Stimulated activated CD4-positive, alpha-beta T cell treated with anti-CD3 and anti-CD28 coated beads, Interleukin-2, amount 100 ng/mL, for 4 hours (primary cell): ENCODE measurements at regions not wholly inside any gene's neighbourhood (a gene's known extent, or its start where the extent isn't known, plus 50 kb on each side); places are given as distances from the start of the nearest gene placed in this dataset.
"Not testable (repeated sequence)": the region's sequence is repeated elsewhere in the genome, so short reads cannot be mapped to it uniquely, and the experiment has no call there.

Source experiments
- DNase-seq: peaks from one replicate; pipeline ENCODE4 v3.0.0-alpha.2; 2020; ENCODE audit warnings: low read depth

GRCh38 chr16:31581065-31581464 is 53.4 kb downstream of the AHSP start:
- DNase-seq, result not testable (repeated sequence)

GRCh38 chr16:31601737-31602384 is 74.2 kb downstream of the AHSP start:
- not testable (repeated sequence) for DNase-seq

- no peak for DNase-seq
Observed at GRCh38 chr16:31618130-31618529, 90.4 kb downstream of the AHSP start.

GRCh38 chr16:31636433-31636832 is 108.7 kb downstream of the AHSP start:
- no peak for DNase-seq

GRCh38 chr16:31641279-31641678 is 113.6 kb downstream of the AHSP start:
- no peak for DNase-seq

GRCh38 chr16:31655674-31656073 is 128.0 kb downstream of the AHSP start:
- not testable (repeated sequence) for DNase-seq

GRCh38 chr16:31664683-31665482 is 137.2 kb downstream of the AHSP start:
- no peak for DNase-seq

- no peak for DNase-seq
Observed at GRCh38 chr16:31674686-31675085, 147.0 kb downstream of the AHSP start.

- no peak for DNase-seq
Observed at GRCh38 chr16:31676731-31677130, 149.0 kb downstream of the AHSP start.

GRCh38 chr16:31678649-31679325 is 151.1 kb downstream of the AHSP start:
- DNase-seq, result no peak

- not testable (repeated sequence) for DNase-seq
Observed at GRCh38 chr16:31689331-31689730, 161.6 kb downstream of the AHSP start.

- DNase-seq, result not testable (repeated sequence)
Observed at GRCh38 chr16:31692338-31692737, 164.6 kb downstream of the AHSP start.

- DNase-seq, result no peak
Observed at GRCh38 chr16:31693733-31694132, 166.0 kb downstream of the AHSP start.

GRCh38 chr16:31694461-31694860 is 166.8 kb downstream of the AHSP start:
- DNase-seq, result no peak

- peak; percentile 51 for DNase-seq
Observed at GRCh38 chr16:31695667-31696066, 168.0 kb downstream of the AHSP start.

- no peak for DNase-seq
Observed at GRCh38 chr16:31696968-31697743, 169.5 kb downstream of the AHSP start.

- DNase-seq, result no peak
Observed at GRCh38 chr16:31697744-31698125, 170.0 kb downstream of the AHSP start.

GRCh38 chr16:31698901-31699300 is 171.2 kb downstream of the AHSP start:
- DNase-seq, result no peak

GRCh38 chr16:31699601-31700000 is 171.9 kb downstream of the AHSP start:
- no peak for DNase-seq

GRCh38 chr16:31700200-31700529 is 172.5 kb downstream of the AHSP start:
- no peak for DNase-seq

GRCh38 chr16:31700530-31701388 is 172.8 kb upstream of the ZNF267 start:
- DNase-seq, result peak; percentile 87
